GM12878 (cell line): ENCODE measurements at regions not wholly inside any gene's neighbourhood (a gene's known extent, or its start where the extent isn't known, plus 50 kb on each side); places are given as distances from the start of the nearest gene placed in this dataset.

Source experiments
- ATAC-seq: fragments of 200-7000 bp; cut with Tn5 transposase; 3 replicates; pipeline ENCODE4 v1.9.1; 2020; ENCODE audit warnings: mild to moderate bottlenecking, moderate library complexity
- BruUV-seq: library from RNA; stranded (reverse); fragments of 400-500 nt; replicated peaks from 2 replicates; lab custom pipeline; 2021; lab: Mats Ljungman, UMichigan
- CTCF ChIA-PET: fragments of 300-600 bp; sonication (Branson Sonifier 250); formaldehyde crosslinking; extraction: SDS; loops from one replicate; lab custom pipeline; 2021; ENCODE audit warnings: inconsistent platforms; lab: Yijun Ruan, JAX
- POLR2A ChIA-PET: fragments of 350-600 bp; formaldehyde crosslinking; extraction: SDS; loops from one replicate; lab custom pipeline; 2021; ENCODE audit warnings: inconsistent platforms; lab: Charles Lee
- RAD21 ChIA-PET: fragments of 300-600 bp; sonication (Branson Sonifier 250); formaldehyde crosslinking; loops from one replicate; lab custom pipeline; 2023; ENCODE audit warnings: antibody characterized with exemption; ENCODE audit not compliant: unreplicated experiment; lab: Charles Lee
- SMC1A ChIA-PET: fragments of 300-600 bp; sonication (Branson Sonifier 250); formaldehyde crosslinking; loops from one replicate; lab custom pipeline; 2023; ENCODE audit not compliant: unreplicated experiment, uncharacterized antibody; lab: Charles Lee
- DNase-seq: peaks from one replicate; pipeline ENCODE4 v3.0.0-alpha.2; 2011; ENCODE audit warnings: low read depth, low spot score
- FAIRE-seq: peaks from 3 replicates; lab custom pipeline; 2011; peaks lifted over from hg19 to GRCh38; lab: Jason Lieb, UNC
- H2AFZ ChIP-seq: 2 replicates; pipeline ENCODE4 v1.6.0; 2011; ENCODE audit warnings: low read depth, low read length, control low read depth; ENCODE audit not compliant: control insufficient read depth
- H3K27ac ChIP-seq: 2 replicates; pipeline ENCODE4 v1.5.1; 2011; ENCODE audit warnings: control low read depth; ENCODE audit not compliant: control insufficient read depth, insufficient read depth
- H3K27me3 ChIP-seq, 2 experiments: replicated peaks in 1 of 2; 2 replicates each; pipeline versions ENCODE4 v1.6.0 to v1.6.1; 2011; ENCODE audit warnings: low read length in 1 of 2; ENCODE audit not compliant: control insufficient read depth in 2 of 2, insufficient read depth in 2 of 2
- H3K36me3 ChIP-seq, 2 experiments: 2 replicates each; pipeline ENCODE4 v1.5.1; 2011; ENCODE audit warnings: low read length in 1 of 2; ENCODE audit not compliant: control insufficient read depth in 2 of 2, insufficient read depth in 2 of 2
- H3K4me1 ChIP-seq: 2 replicates; pipeline ENCODE4 v1.6.1; 2011; ENCODE audit warnings: mild to moderate bottlenecking, low read length, moderate library complexity, mixed read lengths; ENCODE audit not compliant: control insufficient read depth, insufficient read depth
- H3K4me2 ChIP-seq: 2 replicates; pipeline ENCODE4 v1.6.0; 2011; ENCODE audit warnings: control low read depth; ENCODE audit not compliant: control insufficient read depth, insufficient read depth
- H3K4me3 ChIP-seq: fragments of 200-600 bp; sonication (generic); 2 replicates; pipeline ENCODE4 v1.5.1; 2016
- H3K79me2 ChIP-seq: 2 replicates; pipeline ENCODE4 v1.6.0; 2011; ENCODE audit warnings: low read length; ENCODE audit not compliant: control insufficient read depth, insufficient read depth
- H3K9ac ChIP-seq: 2 replicates; pipeline ENCODE4 v1.8.0; 2011; ENCODE audit warnings: low read length, control low read depth, mixed read lengths; ENCODE audit not compliant: control insufficient read depth, insufficient read depth
- H3K9me3 ChIP-seq: replicated peaks from 3 replicates; pipeline ENCODE4 v1.5.1; 2011; ENCODE audit warnings: mild to moderate bottlenecking, low read length; ENCODE audit not compliant: control insufficient read depth, insufficient read depth
- H4K20me1 ChIP-seq: 2 replicates; pipeline ENCODE4 v1.6.0; 2011; ENCODE audit not compliant: control insufficient read depth, insufficient read depth
- BCL3 ChIP-seq: IDR thresholded peaks from 2 replicates; pipeline ENCODE4 v1.6.1; 2011; ENCODE audit warnings: borderline replicate concordance, low read depth, mild to moderate bottlenecking, moderate library complexity, low read length; ENCODE audit not compliant: insufficient read depth, poor library complexity, severe bottlenecking
- BMI1 ChIP-seq: fragments of 450-650 bp; IDR thresholded peaks from 2 replicates; pipeline ENCODE4 v1.6.1; 2016; ENCODE audit warnings: mild to moderate bottlenecking, moderate library complexity, borderline replicate concordance
- KDM1A ChIP-seq: fragments of 200-600 bp; sonication (generic); IDR thresholded peaks from 2 replicates; pipeline ENCODE4 v1.6.1; 2016; ENCODE audit warnings: borderline replicate concordance
- MLLT1 ChIP-seq: fragments of 450-650 bp; IDR thresholded peaks from 2 replicates; pipeline ENCODE4 v1.6.1; 2016; ENCODE audit warnings: mild to moderate bottlenecking
- MTA3 ChIP-seq: IDR thresholded peaks from 2 replicates; pipeline ENCODE4 v1.6.1; 2012; ENCODE audit warnings: low read length, inconsistent platforms, borderline replicate concordance
- MXI1 ChIP-seq: fragments of 150-350 bp; IDR thresholded peaks from 2 replicates; pipeline ENCODE4 v1.6.1; 2011; ENCODE audit warnings: low read depth, mild to moderate bottlenecking, inconsistent platforms, low read length, improper control_type of control experiment
- PAX5 ChIP-seq: IDR thresholded peaks from 2 replicates; pipeline ENCODE4 v1.6.1; 2011; ENCODE audit warnings: low read depth, low read length, borderline replicate concordance
- WGBS: methylation state at CpG from one replicate; pipeline ENCODE4 v1.1.6; 2016; ENCODE audit warnings: low lambda C conversion rate; ENCODE audit not compliant: insufficient replicate concordance, insufficient coverage; ENCODE audit errors: missing lambda C conversion rate; 5-methylcytosine and 5-hydroxymethylcytosine counted together
- in situ Hi-C: fragments of 300-500 bp; cut with MboI; formaldehyde crosslinking; loops from 9 replicates; pipeline ENCODE4 v1.14.3; 2018; ENCODE audit warnings: mixed read lengths
- intact Hi-C: fragments of 100-400 bp; cut with micrococcal nuclease; formaldehyde crosslinking; loops from one replicate; pipeline ENCODE4 v1.14.2; 2022; ENCODE audit not compliant: unreplicated experiment

- no peak overlapping the region for H2AFZ ChIP-seq
- no peaks in the 10 kb centered on the region for H3K79me2 ChIP-seq
- in situ Hi-C loops (no loop called here), intact Hi-C loops (no loop called here)
- no peak overlapping the region for H3K4me3 ChIP-seq
- ChIA-PET CTCF (interaction anchor here (0.9 kb wide), 1 partner anchor 8 kb away, joined by 3 read pairs; no protein-coding TSS in a partner anchor), SMC1A (no interaction called here), POLR2A (no interaction called here), RAD21 (interaction anchor here (0.6 kb wide), 1 partner anchor 40 kb away, joined by 3 read pairs; no protein-coding TSS in a partner anchor)
- H3K9me3 ChIP-seq: no peaks in the 10 kb centered on the region
- no peak for FAIRE-seq
- TF ChIP-seq PAX5 (no peak), MTA3 (no peak), MLLT1 (no peak), KDM1A (no peak), MXI1 (no peak), BCL3 (peak; percentile 66), BMI1 (no peak)
- peaks cover 0 to 2% of the 10 kb centered on the region in 2 experiments; a peak in 1 of 4 replicates for H3K27me3 ChIP-seq
- no peak overlapping the region for H3K9ac ChIP-seq
- no TSS peak for BruUV-seq
- H3K36me3 ChIP-seq: no peaks in the 10 kb centered on the region
- 41% methylated on average over 9 of the region's 9 CpGs for WGBS
- no peak overlapping the region for H3K27ac ChIP-seq
- H3K4me2 ChIP-seq: no peak overlapping the region
- no peak for ATAC-seq
- DNase-seq: no peak
- H3K4me1 ChIP-seq: peaks cover 3% of the 10 kb centered on the region
- no peaks in the 10 kb centered on the region for H4K20me1 ChIP-seq
Observed at GRCh38 chr2:104933151-104933917, 79.4 kb downstream of the POU3F3 start.
